Keratinocyte (primary cell): ENCODE measurements at regions not wholly inside any gene's neighbourhood (a gene's known extent, or its start where the extent isn't known, plus 50 kb on each side); places are given as distances from the start of the nearest gene placed in this dataset.

Experiments
- DNase-seq: peaks from one replicate; pipeline ENCODE4 v3.0.0-alpha.2; 2011; ENCODE audit warnings: low read depth, missing footprints, low spot score
- FAIRE-seq: peaks from 2 replicates; lab custom pipeline; 2011; peaks lifted over from hg19 to GRCh38; lab: Jason Lieb, UNC
- H2AFZ ChIP-seq: 2 replicates; pipeline ENCODE4 v1.6.0; 2012; ENCODE audit warnings: low read length, control low read depth, inconsistent platforms; ENCODE audit not compliant: control insufficient read depth
- H3K27ac ChIP-seq: 2 replicates; pipeline ENCODE4 v1.5.1; 2011; ENCODE audit warnings: low read length; ENCODE audit not compliant: control insufficient read depth, insufficient read depth
- H3K27me3 ChIP-seq: 3 replicates; pipeline ENCODE4 v1.6.0; 2011; ENCODE audit warnings: low read length; ENCODE audit not compliant: control insufficient read depth, insufficient read depth; ENCODE audit errors: extremely low read depth
- H3K36me3 ChIP-seq, 2 experiments: 2 replicates in 1 of 2; 3 replicates in 1 of 2; pipeline ENCODE4 v1.5.1; 2011; ENCODE audit warnings: low read length in 2 of 2, mild to moderate bottlenecking in 1 of 2; ENCODE audit not compliant: control insufficient read depth in 2 of 2, insufficient read depth in 2 of 2; ENCODE audit errors: extremely low read depth in 1 of 2
- H3K4me1 ChIP-seq: 3 replicates; pipeline ENCODE4 v1.5.1; 2011; ENCODE audit warnings: low read length; ENCODE audit not compliant: control insufficient read depth, insufficient read depth; ENCODE audit errors: extremely low read depth
- H3K4me2 ChIP-seq: 3 replicates; pipeline ENCODE4 v1.6.0; 2011; ENCODE audit warnings: low read depth, low read length; ENCODE audit not compliant: control insufficient read depth, insufficient read depth; ENCODE audit errors: extremely low read depth
- H3K4me3 ChIP-seq, 3 experiments: fragments of 200-600 bp in 1 of 3; sonication (generic) in 1 of 3; 2 replicates in 2 of 3; 3 replicates in 1 of 3; pipeline ENCODE4 v1.5.1; 2011 to 2016; ENCODE audit warnings: low read length in 3 of 3, mild to moderate bottlenecking in 3 of 3, control low read depth in 2 of 3, inconsistent platforms in 1 of 3, low read depth in 1 of 3, mixed read lengths in 1 of 3, mixed run types in 1 of 3, moderate library complexity in 1 of 3; ENCODE audit not compliant: control insufficient read depth in 2 of 3, insufficient read depth in 2 of 3; ENCODE audit errors: extremely low read depth in 1 of 3
- H3K79me2 ChIP-seq: 2 replicates; pipeline ENCODE4 v1.6.0; 2012; ENCODE audit warnings: low read length; ENCODE audit not compliant: control insufficient read depth, insufficient read depth
- H3K9ac ChIP-seq: 3 replicates; pipeline ENCODE4 v1.6.0; 2011; ENCODE audit warnings: low read length; ENCODE audit not compliant: control insufficient read depth, insufficient read depth; ENCODE audit errors: extremely low read depth
- H3K9me1 ChIP-seq: 3 replicates; pipeline ENCODE4 v1.6.0; 2011; ENCODE audit warnings: low read length; ENCODE audit not compliant: control insufficient read depth, insufficient read depth; ENCODE audit errors: extremely low read depth
- H3K9me3 ChIP-seq: 2 replicates; pipeline ENCODE4 v1.5.1; 2012; ENCODE audit warnings: low read depth, low read length; ENCODE audit not compliant: control insufficient read depth
- H4K20me1 ChIP-seq: 3 replicates; pipeline ENCODE4 v1.6.0; 2011; ENCODE audit warnings: low read length; ENCODE audit not compliant: control insufficient read depth, insufficient read depth; ENCODE audit errors: extremely low read depth
- CTCF ChIP-seq, 3 experiments: IDR thresholded peaks in 1 of 3; conservative IDR thresholded peaks in 1 of 3; optimal IDR thresholded peaks in 1 of 3; 2 replicates in 2 of 3; 3 replicates in 1 of 3; pipeline versions ENCODE3 to v1.5.1; 2011; ENCODE audit warnings: low read length in 3 of 3, mild to moderate bottlenecking in 3 of 3, moderate library complexity in 2 of 3, control low read depth in 1 of 3, inconsistent platforms in 1 of 3; ENCODE audit not compliant: insufficient read depth in 2 of 3; ENCODE audit errors: extremely low read depth in 1 of 3
- EZH2 ChIP-seq: IDR thresholded peaks from one replicate; pipeline ENCODE4 v1.6.1; 2012; ENCODE audit warnings: inconsistent platforms, mild to moderate bottlenecking, low read length, moderate library complexity
- dilution Hi-C: fragments of 300-500 bp; cut with MboI; formaldehyde crosslinking; loops from one replicate; pipeline ENCODE4 v1.7.0; 2020; ENCODE audit warnings: low sequenced_read_pairs; ENCODE audit not compliant: extremely low pct_ligation_motif_present

GRCh38 chr11:112398798-112399478 lies 138.3 kb upstream of the PLET1 start:
- no peak for DNase-seq
- no peaks in the 10 kb centered on the region for H4K20me1 ChIP-seq
- no peaks in the 10 kb centered on the region for H3K9me3 ChIP-seq
- no peak overlapping the region for H3K9ac ChIP-seq
- no peaks in the 10 kb centered on the region for H3K79me2 ChIP-seq
- H2AFZ ChIP-seq, result no peak overlapping the region
- H3K4me2 ChIP-seq, result no peak overlapping the region
- H3K4me1 ChIP-seq, result peaks cover 6% of the 10 kb centered on the region
- H3K27ac ChIP-seq, result no peak overlapping the region
- no peak for FAIRE-seq
- TF ChIP-seq CTCF (optimal IDR thresholded peaks at IDR 0.05 in 1 of 3, IDR thresholded peaks at IDR 0.05 in 1 of 3, conservative IDR thresholded peaks at IDR 0.05 in 1 of 3; ENCODE audit: extremely low read depth in 1 of 3, insufficient read depth in 2 of 3, low read length in 3 of 3) (no peak), EZH2 (no peak)
- H3K36me3 ChIP-seq, result no peaks in the 10 kb centered on the region
- no peak overlapping the region for H3K4me3 ChIP-seq
- dilution Hi-C loops, result no loop called here
- no peaks in the 10 kb centered on the region for H3K9me1 ChIP-seq
- H3K27me3 ChIP-seq, result no peaks in the 10 kb centered on the region

GRCh38 chr11:112400476-112401014 lies 139.9 kb upstream of the PLET1 start:
- H3K4me1 ChIP-seq, result peaks cover 6% of the 10 kb centered on the region
- TF ChIP-seq CTCF (optimal IDR thresholded peaks at IDR 0.05 in 1 of 3, IDR thresholded peaks at IDR 0.05 in 1 of 3, conservative IDR thresholded peaks at IDR 0.05 in 1 of 3; ENCODE audit: extremely low read depth in 1 of 3, insufficient read depth in 2 of 3, low read length in 3 of 3), result no peak
- TF ChIP-seq EZH2, result no peak
- DNase-seq, result no peak
- H3K27me3 ChIP-seq, result no peaks in the 10 kb centered on the region
- H3K27ac ChIP-seq, result no peak overlapping the region
- H3K36me3 ChIP-seq, result no peaks in the 10 kb centered on the region
- no peak for FAIRE-seq
- no peak overlapping the region for H3K4me3 ChIP-seq
- no peak overlapping the region for H3K4me2 ChIP-seq
- no peak overlapping the region for H3K9ac ChIP-seq
- H3K9me1 ChIP-seq, result no peaks in the 10 kb centered on the region
- H3K79me2 ChIP-seq, result no peaks in the 10 kb centered on the region
- no peak overlapping the region for H2AFZ ChIP-seq
- dilution Hi-C loops, result no loop called here
- H3K9me3 ChIP-seq, result no peaks in the 10 kb centered on the region
- H4K20me1 ChIP-seq, result no peaks in the 10 kb centered on the region
